ENCODE measurements at regions not wholly inside any gene's neighbourhood (a gene's known extent, or its start where the extent isn't known, plus 50 kb on each side); places are given as distances from the start of the nearest gene placed in this dataset.

- DNase-seq (no peak), FAIRE-seq (no peak)
- Histone ChIP-seq H3K9me3 (ENCODE audit: control insufficient read depth in 2 of 2, insufficient read depth in 1 of 2, low read depth in 1 of 2, low read length in 1 of 2) (peaks cover 0 to 6% of the 10 kb centered on the region in 2 donors), H3K4me1 (ENCODE audit: control insufficient read depth in 3 of 3, insufficient read depth in 2 of 3, low read depth in 1 of 3, low read length in 2 of 3) (no peaks in the 10 kb centered on the region), H3K27ac (ENCODE audit: low read depth in 1 of 3, low read length in 2 of 3) (no peak overlapping the region), H3K4me3 (ENCODE audit: low read depth in 1 of 3, low read length in 3 of 3) (no peak overlapping the region), H3K36me3 (ENCODE audit: control insufficient read depth in 3 of 3, insufficient read depth in 2 of 3, low read depth in 1 of 3, low read length in 3 of 3) (no peaks in the 10 kb centered on the region), H3K27me3 (ENCODE audit: control insufficient read depth in 3 of 3, insufficient read depth in 3 of 3, low read length in 3 of 3) (peaks cover 0 to 4% (median 0%) of the 10 kb centered on the region in 3 donors)
- WGBS, 3 donors: 86 to 93% (median 90%) methylated on average over 2 of the region's 2 CpGs
Measured at GRCh38 chr22:27337676-27338075, 463.9 kb downstream of the MN1 start.

DNA sequence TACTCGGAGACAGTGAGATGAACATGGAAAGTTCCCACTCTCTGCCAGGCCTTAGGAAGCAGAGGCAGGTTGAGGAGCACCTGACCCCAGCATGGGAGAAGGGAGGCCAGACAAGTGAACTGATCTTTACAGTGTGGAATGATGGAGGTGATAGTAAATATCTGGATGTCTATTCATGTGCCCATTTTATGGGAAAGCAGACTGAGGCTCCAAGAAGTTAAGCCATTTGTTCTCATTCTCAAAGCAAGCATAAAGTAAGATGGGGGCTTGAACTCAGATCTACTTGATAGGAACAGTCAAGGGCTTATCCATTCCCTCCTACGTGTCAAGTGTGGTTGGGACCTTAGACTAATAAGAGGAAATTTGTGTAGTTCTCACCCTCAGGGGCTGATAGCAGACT lies 461.5 kb downstream of the MN1 start:
- peaks cover 0 to 5% (median 0%) of the 10 kb centered on the region in 3 donors for H3K27me3 ChIP-seq (ENCODE audit: control insufficient read depth in 3 of 3, insufficient read depth in 3 of 3, low read length in 3 of 3)
- no peak overlapping the region for H3K4me3 ChIP-seq (ENCODE audit: low read depth in 1 of 3, low read length in 3 of 3)
- DNase-seq: no peak
- no peaks in the 10 kb centered on the region for H3K36me3 ChIP-seq (ENCODE audit: control insufficient read depth in 3 of 3, insufficient read depth in 2 of 3, low read depth in 1 of 3, low read length in 3 of 3)
- no peak for FAIRE-seq
- no peaks in the 10 kb centered on the region for H3K9me3 ChIP-seq (ENCODE audit: control insufficient read depth in 2 of 2, insufficient read depth in 1 of 2, low read depth in 1 of 2, low read length in 1 of 2)
- WGBS, 3 donors: 69 to 82% (median 80%) methylated on average over 2 of the region's 2 CpGs
- H3K4me1 ChIP-seq (ENCODE audit: control insufficient read depth in 3 of 3, insufficient read depth in 2 of 3, low read depth in 1 of 3, low read length in 2 of 3): no peaks in the 10 kb centered on the region
- no peak overlapping the region for H3K27ac ChIP-seq (ENCODE audit: low read depth in 1 of 3, low read length in 2 of 3)

DNA sequence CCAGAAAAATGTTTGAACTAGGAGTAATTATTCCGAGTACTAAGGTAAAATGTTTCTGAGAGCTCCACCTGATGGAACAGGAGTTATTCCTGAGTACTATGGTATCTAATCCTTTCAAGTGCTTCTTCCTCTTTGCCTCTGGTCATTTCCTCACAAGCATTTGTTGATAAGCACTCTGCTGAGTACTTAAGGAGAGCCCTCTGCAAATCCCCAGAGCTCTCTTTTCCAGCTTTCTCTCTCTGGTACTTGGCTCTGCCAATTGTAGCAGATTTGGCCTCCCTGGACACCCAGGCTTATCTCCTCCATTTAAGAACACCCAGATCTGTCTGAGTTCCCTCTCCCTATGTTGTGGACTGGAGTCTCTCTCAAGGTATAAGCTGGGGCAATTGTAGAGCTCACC lies 457.0 kb downstream of the MN1 start:
- Histone ChIP-seq H3K9me3 (ENCODE audit: control insufficient read depth in 2 of 2, insufficient read depth in 1 of 2, low read depth in 1 of 2, low read length in 1 of 2) (peaks cover 0 to 2% of the 10 kb centered on the region in 2 donors), H3K4me3 (ENCODE audit: low read depth in 1 of 3, low read length in 3 of 3) (no peak overlapping the region), H3K4me1 (ENCODE audit: control insufficient read depth in 3 of 3, insufficient read depth in 2 of 3, low read depth in 1 of 3, low read length in 2 of 3) (peaks cover 0 to 11% (median 0%) of the 10 kb centered on the region in 3 donors), H3K27ac (ENCODE audit: low read depth in 1 of 3, low read length in 2 of 3) (no peak overlapping the region), H3K27me3 (ENCODE audit: control insufficient read depth in 3 of 3, insufficient read depth in 3 of 3, low read length in 3 of 3) (peaks cover 0 to 7% (median 3%) of the 10 kb centered on the region in 3 donors), H3K36me3 (ENCODE audit: control insufficient read depth in 3 of 3, insufficient read depth in 2 of 3, low read depth in 1 of 3, low read length in 3 of 3) (no peaks in the 10 kb centered on the region)
- WGBS, 3 donors: 69 to 81% (median 75%) methylated on average over 1 of the region's 1 CpG
- no peak for DNase-seq
- no peak for FAIRE-seq

GRCh38 chr22:27345691-27346090 lies 455.9 kb downstream of the MN1 start:
- no peak overlapping the region for H3K27ac ChIP-seq (ENCODE audit: low read depth in 1 of 3, low read length in 2 of 3)
- WGBS, 3 donors: 82 to 83% (median 82%) methylated on average over 7 of the region's 7 CpGs
- DNase-seq (no peak), FAIRE-seq (no peak)
- H3K9me3 ChIP-seq (ENCODE audit: control insufficient read depth in 2 of 2, insufficient read depth in 1 of 2, low read depth in 1 of 2, low read length in 1 of 2): peaks cover 0 to 2% of the 10 kb centered on the region in 2 donors
- peaks cover 0 to 13% (median 0%) of the 10 kb centered on the region in 3 donors for H3K4me1 ChIP-seq (ENCODE audit: control insufficient read depth in 3 of 3, insufficient read depth in 2 of 3, low read depth in 1 of 3, low read length in 2 of 3)
- H3K36me3 ChIP-seq (ENCODE audit: control insufficient read depth in 3 of 3, insufficient read depth in 2 of 3, low read depth in 1 of 3, low read length in 3 of 3): no peaks in the 10 kb centered on the region
- peaks cover 0 to 7% (median 3%) of the 10 kb centered on the region in 3 donors for H3K27me3 ChIP-seq (ENCODE audit: control insufficient read depth in 3 of 3, insufficient read depth in 3 of 3, low read length in 3 of 3)
- H3K4me3 ChIP-seq (ENCODE audit: low read depth in 1 of 3, low read length in 3 of 3): no peak overlapping the region

DNA sequence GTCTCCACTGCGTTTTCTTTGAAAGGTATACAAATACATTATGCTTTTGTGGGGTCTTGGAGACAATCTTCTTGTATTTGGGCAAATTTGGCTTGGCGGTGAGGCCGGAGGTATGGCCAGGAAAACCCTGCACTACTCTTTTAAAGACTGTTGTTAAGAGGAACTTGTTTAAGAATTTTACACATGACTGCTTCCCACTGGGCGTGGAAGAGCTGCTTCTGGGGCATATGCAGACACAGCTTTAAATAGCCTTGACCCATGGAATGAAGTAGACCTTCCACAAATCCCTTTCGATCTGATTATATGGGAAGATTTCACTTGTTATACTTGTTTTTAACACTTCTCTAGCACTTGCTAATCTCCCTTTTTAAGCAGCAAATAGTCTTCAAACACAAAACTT lies 453.6 kb downstream of the MN1 start:
- Histone ChIP-seq H3K36me3 (ENCODE audit: control insufficient read depth in 3 of 3, insufficient read depth in 2 of 3, low read depth in 1 of 3, low read length in 3 of 3) (no peaks in the 10 kb centered on the region), H3K4me3 (ENCODE audit: low read depth in 1 of 3, low read length in 3 of 3) (no peak overlapping the region), H3K4me1 (ENCODE audit: control insufficient read depth in 3 of 3, insufficient read depth in 2 of 3, low read depth in 1 of 3, low read length in 2 of 3) (peaks cover 0 to 13% (median 0%) of the 10 kb centered on the region in 3 donors), H3K27ac (ENCODE audit: low read depth in 1 of 3, low read length in 2 of 3) (no peak overlapping the region), H3K9me3 (ENCODE audit: control insufficient read depth in 2 of 2, insufficient read depth in 1 of 2, low read depth in 1 of 2, low read length in 1 of 2) (peaks cover 0 to 2% of the 10 kb centered on the region in 2 donors), H3K27me3 (ENCODE audit: control insufficient read depth in 3 of 3, insufficient read depth in 3 of 3, low read length in 3 of 3) (peaks cover 0 to 7% (median 3%) of the 10 kb centered on the region in 3 donors)
- FAIRE-seq: no peak
- no peak for DNase-seq
- WGBS, 3 donors: 65 to 78% (median 69%) methylated on average over 5 of the region's 5 CpGs

DNA sequence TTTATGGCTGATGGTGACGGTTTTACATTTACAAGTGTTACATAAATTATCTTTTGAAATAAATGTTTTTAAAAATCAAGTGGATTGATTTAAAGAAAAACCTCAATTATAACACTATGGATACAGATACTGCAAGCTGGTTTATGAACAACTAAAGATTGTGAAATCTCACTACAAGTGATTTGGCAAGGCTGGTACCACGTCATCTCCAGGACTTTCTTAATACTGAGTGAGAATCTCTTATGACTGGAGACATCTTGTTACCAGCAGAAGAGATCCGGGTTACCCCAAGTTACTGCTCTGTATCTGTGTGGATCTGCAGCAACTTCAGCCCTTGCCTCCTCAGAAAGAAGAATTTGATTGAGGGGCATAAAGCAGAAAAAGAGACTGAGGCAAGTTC lies 452.9 kb downstream of the MN1 start:
- peak overlapping the region in 1 of 3 donors; percentile 73 for H3K27ac ChIP-seq (ENCODE audit: low read depth in 1 of 3, low read length in 2 of 3)
- peaks cover 0 to 13% (median 0%) of the 10 kb centered on the region in 3 donors for H3K4me1 ChIP-seq (ENCODE audit: control insufficient read depth in 3 of 3, insufficient read depth in 2 of 3, low read depth in 1 of 3, low read length in 2 of 3)
- no peaks in the 10 kb centered on the region for H3K36me3 ChIP-seq (ENCODE audit: control insufficient read depth in 3 of 3, insufficient read depth in 2 of 3, low read depth in 1 of 3, low read length in 3 of 3)
- H3K27me3 ChIP-seq (ENCODE audit: control insufficient read depth in 3 of 3, insufficient read depth in 3 of 3, low read length in 3 of 3): peaks cover 0 to 7% (median 3%) of the 10 kb centered on the region in 3 donors
- DNase-seq: peak in 1 of 2 donors; percentile 76
- 50 to 66% (median 54%) methylated on average over 3 of the region's 3 CpGs for WGBS, 3 donors
- peak overlapping the region in 1 of 3 donors; percentile 8 for H3K4me3 ChIP-seq (ENCODE audit: low read depth in 1 of 3, low read length in 3 of 3)
- H3K9me3 ChIP-seq (ENCODE audit: control insufficient read depth in 2 of 2, insufficient read depth in 1 of 2, low read depth in 1 of 2, low read length in 1 of 2): peaks cover 0 to 2% of the 10 kb centered on the region in 2 donors
- FAIRE-seq: no peak

DNA sequence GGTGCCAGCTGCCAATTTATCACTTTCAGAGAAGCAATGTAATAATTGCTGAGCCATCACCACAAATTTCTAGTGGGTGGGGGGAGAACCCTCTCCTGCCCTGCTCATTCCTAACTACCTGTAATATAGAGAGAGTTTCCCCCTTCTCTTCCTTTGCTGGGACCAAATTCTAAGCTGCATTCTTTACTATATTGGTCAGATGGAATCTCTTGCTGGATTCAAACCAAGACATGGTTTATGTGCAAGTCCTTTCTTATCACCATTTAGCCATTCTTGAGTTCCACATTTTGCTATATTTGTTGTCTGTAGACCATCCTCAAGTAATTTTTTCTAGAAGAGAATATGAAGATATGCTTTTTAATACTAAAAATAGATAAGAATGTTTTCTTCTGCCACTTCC lies 452.1 kb downstream of the MN1 start:
- Histone ChIP-seq H3K4me1 (ENCODE audit: control insufficient read depth in 3 of 3, insufficient read depth in 2 of 3, low read depth in 1 of 3, low read length in 2 of 3) (peaks cover 0 to 13% (median 0%) of the 10 kb centered on the region in 3 donors), H3K27ac (ENCODE audit: low read depth in 1 of 3, low read length in 2 of 3) (peak overlapping the region in 1 of 3 donors; percentile 73), H3K36me3 (ENCODE audit: control insufficient read depth in 3 of 3, insufficient read depth in 2 of 3, low read depth in 1 of 3, low read length in 3 of 3) (no peaks in the 10 kb centered on the region), H3K9me3 (ENCODE audit: control insufficient read depth in 2 of 2, insufficient read depth in 1 of 2, low read depth in 1 of 2, low read length in 1 of 2) (peaks cover 0 to 2% of the 10 kb centered on the region in 2 donors), H3K27me3 (ENCODE audit: control insufficient read depth in 3 of 3, insufficient read depth in 3 of 3, low read length in 3 of 3) (peaks cover 0 to 11% (median 3%) of the 10 kb centered on the region in 3 donors), H3K4me3 (ENCODE audit: low read depth in 1 of 3, low read length in 3 of 3) (peak overlapping the region in 1 of 3 donors; percentile 8)
- no peak for FAIRE-seq
- no peak for DNase-seq

DNA sequence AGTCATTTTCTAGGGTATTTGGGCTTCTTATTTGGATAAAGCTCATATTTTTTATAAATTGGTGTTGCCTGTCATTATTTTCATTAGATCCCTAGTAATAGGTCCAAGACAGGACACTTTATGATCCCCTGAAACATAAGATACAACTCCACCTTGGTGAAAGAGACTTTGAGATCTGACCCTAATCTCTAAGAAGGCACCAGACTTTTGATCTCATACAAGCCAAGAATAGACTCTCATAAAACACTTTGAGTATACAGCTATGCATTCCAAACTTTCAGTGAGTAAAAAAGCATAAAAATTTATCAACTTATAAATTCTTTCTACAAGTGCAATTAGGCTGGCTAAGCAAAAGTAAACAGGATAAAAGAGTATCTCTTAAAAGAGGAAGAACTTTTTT lies 451.2 kb downstream of the MN1 start:
- peak overlapping the region in 1 of 3 donors; percentile 73 for H3K27ac ChIP-seq (ENCODE audit: low read depth in 1 of 3, low read length in 2 of 3)

GRCh38 chr22:27352426-27352825 lies 449.1 kb downstream of the MN1 start:
- Histone ChIP-seq H3K4me3 (ENCODE audit: low read depth in 1 of 3, low read length in 3 of 3) (no peak overlapping the region), H3K27me3 (ENCODE audit: control insufficient read depth in 3 of 3, insufficient read depth in 3 of 3, low read length in 3 of 3) (peaks cover 0 to 4% (median 3%) of the 10 kb centered on the region in 3 donors), H3K27ac (ENCODE audit: low read depth in 1 of 3, low read length in 2 of 3) (no peak overlapping the region), H3K36me3 (ENCODE audit: control insufficient read depth in 3 of 3, insufficient read depth in 2 of 3, low read depth in 1 of 3, low read length in 3 of 3) (no peaks in the 10 kb centered on the region), H3K9me3 (ENCODE audit: control insufficient read depth in 2 of 2, insufficient read depth in 1 of 2, low read depth in 1 of 2, low read length in 1 of 2) (peaks cover 0 to 9% of the 10 kb centered on the region in 2 donors), H3K4me1 (ENCODE audit: control insufficient read depth in 3 of 3, insufficient read depth in 2 of 3, low read depth in 1 of 3, low read length in 2 of 3) (peaks cover 0 to 13% (median 0%) of the 10 kb centered on the region in 3 donors)
- FAIRE-seq (no peak), DNase-seq (no peak)
- 43 to 55% (median 51%) methylated on average over 6 of the region's 6 CpGs for WGBS, 3 donors

More for the DNA sequence above, 451.2 kb downstream of the MN1 start:
- FAIRE-seq (no peak), DNase-seq (peak in 1 of 2 donors; percentile 61)
- Histone ChIP-seq H3K4me3 (ENCODE audit: low read depth in 1 of 3, low read length in 3 of 3) (no peak overlapping the region), H3K36me3 (ENCODE audit: control insufficient read depth in 3 of 3, insufficient read depth in 2 of 3, low read depth in 1 of 3, low read length in 3 of 3) (no peaks in the 10 kb centered on the region), H3K27me3 (ENCODE audit: control insufficient read depth in 3 of 3, insufficient read depth in 3 of 3, low read length in 3 of 3) (peaks cover 0 to 8% (median 3%) of the 10 kb centered on the region in 3 donors), H3K9me3 (ENCODE audit: control insufficient read depth in 2 of 2, insufficient read depth in 1 of 2, low read depth in 1 of 2, low read length in 1 of 2) (peaks cover 0 to 2% of the 10 kb centered on the region in 2 donors), H3K4me1 (ENCODE audit: control insufficient read depth in 3 of 3, insufficient read depth in 2 of 3, low read depth in 1 of 3, low read length in 2 of 3) (peaks cover 0 to 13% (median 0%) of the 10 kb centered on the region in 3 donors)
